Neural crest cell (in vitro differentiated cells): ENCODE measurements at regions not wholly inside any gene's neighbourhood (a gene's known extent, or its start where the extent isn't known, plus 50 kb on each side); places are given as distances from the start of the nearest gene placed in this dataset.

Source experiments
- DNase-seq: peaks from one replicate; pipeline ENCODE4 v3.0.0; 2021; ENCODE audit warnings: low read depth, mixed read lengths, low spot score
- H3K27ac Mint-ChIP-seq: one replicate; pipeline ENCODE4 v1.8.0; 2021; ENCODE audit warnings: mild to moderate bottlenecking, mixed read lengths; ENCODE audit not compliant: unreplicated experiment
- H3K27me3 Mint-ChIP-seq: 2 replicates; pipeline ENCODE4 v1.8.0; 2021; ENCODE audit warnings: low read depth, mild to moderate bottlenecking, mixed read lengths
- H3K36me3 Mint-ChIP-seq: 2 replicates; pipeline ENCODE4 v1.8.0; 2021; ENCODE audit warnings: low read depth, mild to moderate bottlenecking, mixed read lengths
- H3K4me1 Mint-ChIP-seq: 2 replicates; pipeline ENCODE4 v1.8.0; 2021; ENCODE audit warnings: mixed read lengths
- H3K4me3 Mint-ChIP-seq: one replicate; pipeline ENCODE4 v1.8.0; 2021; ENCODE audit warnings: mild to moderate bottlenecking, mixed read lengths
- H3K9me3 Mint-ChIP-seq: 2 replicates; pipeline ENCODE4 v1.8.0; 2021; ENCODE audit warnings: mixed read lengths
- TF ChIP-seq, protein P1 (sequence below): fragments of 200-600 bp; sonication (generic); conservative IDR thresholded peaks from 2 replicates; pipeline ENCODE4 v1.5.0; 2021; ENCODE audit warnings: antibody characterized with exemption, mild to moderate bottlenecking

DNA sequence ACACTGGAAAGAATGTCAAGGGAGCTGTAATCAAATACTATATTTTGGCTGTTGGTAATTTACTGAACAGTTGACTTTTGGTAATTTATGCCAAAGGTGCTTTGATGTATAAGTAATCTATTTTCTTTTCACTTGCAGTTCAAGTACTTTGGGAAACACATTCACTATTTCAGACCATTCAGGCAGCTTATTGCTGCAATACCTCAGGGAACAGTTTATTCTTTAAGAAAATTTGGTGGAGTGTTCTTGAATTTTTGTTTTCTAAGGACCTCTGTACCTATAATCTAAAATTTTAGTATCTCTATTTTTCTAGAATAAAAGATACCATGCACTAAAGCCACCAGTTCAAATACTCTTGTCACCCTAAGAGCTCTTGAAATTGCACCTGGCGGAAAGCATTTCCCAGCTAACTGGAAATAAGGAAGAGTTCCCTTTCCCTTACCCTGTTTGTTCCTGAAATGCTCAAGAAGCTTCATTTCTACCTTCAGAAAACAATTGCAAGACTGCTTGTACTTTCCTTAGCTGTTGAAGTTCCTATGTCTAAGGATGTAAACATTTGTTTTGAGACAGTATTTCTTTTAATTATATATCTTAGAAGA lies 633.5 kb upstream of the FAT1 start:
- no peaks in the 10 kb centered on the region for H3K4me1 Mint-ChIP-seq
- H3K4me3 Mint-ChIP-seq: no peak overlapping the region
- TF ChIP-seq, protein P1, sequence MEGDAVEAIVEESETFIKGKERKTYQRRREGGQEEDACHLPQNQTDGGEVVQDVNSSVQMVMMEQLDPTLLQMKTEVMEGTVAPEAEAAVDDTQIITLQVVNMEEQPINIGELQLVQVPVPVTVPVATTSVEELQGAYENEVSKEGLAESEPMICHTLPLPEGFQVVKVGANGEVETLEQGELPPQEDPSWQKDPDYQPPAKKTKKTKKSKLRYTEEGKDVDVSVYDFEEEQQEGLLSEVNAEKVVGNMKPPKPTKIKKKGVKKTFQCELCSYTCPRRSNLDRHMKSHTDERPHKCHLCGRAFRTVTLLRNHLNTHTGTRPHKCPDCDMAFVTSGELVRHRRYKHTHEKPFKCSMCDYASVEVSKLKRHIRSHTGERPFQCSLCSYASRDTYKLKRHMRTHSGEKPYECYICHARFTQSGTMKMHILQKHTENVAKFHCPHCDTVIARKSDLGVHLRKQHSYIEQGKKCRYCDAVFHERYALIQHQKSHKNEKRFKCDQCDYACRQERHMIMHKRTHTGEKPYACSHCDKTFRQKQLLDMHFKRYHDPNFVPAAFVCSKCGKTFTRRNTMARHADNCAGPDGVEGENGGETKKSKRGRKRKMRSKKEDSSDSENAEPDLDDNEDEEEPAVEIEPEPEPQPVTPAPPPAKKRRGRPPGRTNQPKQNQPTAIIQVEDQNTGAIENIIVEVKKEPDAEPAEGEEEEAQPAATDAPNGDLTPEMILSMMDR: no peak
- no peak for DNase-seq
- H3K36me3 Mint-ChIP-seq: no peaks in the 10 kb centered on the region
- no peak overlapping the region for H3K27ac Mint-ChIP-seq
- H3K27me3 Mint-ChIP-seq: peaks cover 4% of the 10 kb centered on the region
- no peaks in the 10 kb centered on the region for H3K9me3 Mint-ChIP-seq

DNA sequence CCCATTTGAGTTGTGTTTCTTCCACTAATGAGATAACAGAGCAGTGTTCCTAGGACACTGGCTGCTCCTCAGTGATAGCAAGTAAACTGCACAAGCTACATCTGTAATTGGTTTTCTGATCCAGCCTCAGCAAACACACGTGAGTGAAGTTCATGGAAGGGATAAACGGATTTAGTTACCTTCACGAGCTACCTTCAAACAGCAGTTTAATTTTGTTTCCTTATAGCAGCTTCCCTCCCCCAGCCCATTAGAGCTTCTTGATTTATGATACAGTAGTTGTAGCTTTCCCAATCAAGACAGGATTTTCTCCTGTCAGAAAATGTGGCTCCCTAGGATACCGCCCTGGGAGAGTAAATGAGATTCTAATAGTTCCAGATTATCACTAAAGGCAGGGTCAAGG lies 634.2 kb upstream of the FAT1 start:
- no peak overlapping the region for H3K4me3 Mint-ChIP-seq
- H3K4me1 Mint-ChIP-seq: no peaks in the 10 kb centered on the region
- TF ChIP-seq, protein P1: no peak
- H3K36me3 Mint-ChIP-seq: no peaks in the 10 kb centered on the region
- peaks cover 4% of the 10 kb centered on the region for H3K27me3 Mint-ChIP-seq
- no peaks in the 10 kb centered on the region for H3K9me3 Mint-ChIP-seq
- H3K27ac Mint-ChIP-seq: no peak overlapping the region
- DNase-seq: no peak

DNA sequence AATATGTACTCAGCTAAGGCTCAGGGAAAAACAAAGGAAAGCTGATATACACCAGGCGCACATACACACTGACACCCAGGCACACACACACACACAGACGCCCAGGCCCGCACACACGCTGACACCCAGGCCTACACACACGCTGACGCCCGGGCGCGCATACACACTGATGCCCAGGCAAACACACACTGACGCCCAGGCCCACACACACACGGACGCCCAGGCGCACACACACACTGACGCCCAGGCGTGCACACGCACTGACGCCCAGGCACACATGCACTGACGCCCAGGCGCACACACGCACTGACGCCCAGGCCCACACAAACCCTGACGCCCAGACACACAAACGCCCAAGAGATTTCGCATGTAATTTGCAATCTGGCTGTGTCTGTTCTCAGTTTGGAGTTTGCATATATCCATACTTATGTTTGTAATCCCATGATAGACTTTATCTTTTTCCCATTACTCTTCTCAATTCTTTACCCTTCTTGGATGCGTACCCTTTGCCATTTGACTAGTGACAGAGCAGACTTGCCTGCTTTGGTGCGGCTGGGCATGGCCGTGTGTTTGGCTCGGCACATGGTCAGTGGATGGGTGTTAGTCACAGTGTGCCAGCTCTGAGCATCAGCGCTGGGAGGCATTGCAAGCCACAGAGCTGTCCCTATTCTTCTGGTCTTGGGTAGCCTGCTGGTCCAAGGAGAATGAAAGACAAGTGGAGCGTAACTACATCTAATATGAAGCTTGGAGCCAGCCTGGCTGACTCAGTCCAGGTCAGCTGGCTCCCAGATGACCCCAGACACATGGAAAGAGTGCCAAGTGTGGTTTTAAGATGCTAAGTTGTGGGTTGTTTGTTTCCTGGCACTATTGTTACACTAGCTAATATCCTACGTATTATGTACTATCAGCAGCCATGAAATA lies 632.4 kb upstream of the ZFP42 start:
- DNase-seq: no peak
- no peaks in the 10 kb centered on the region for H3K4me1 Mint-ChIP-seq
- TF ChIP-seq, protein P1: no peak
- no peak overlapping the region for H3K4me3 Mint-ChIP-seq
- no peaks in the 10 kb centered on the region for H3K9me3 Mint-ChIP-seq
- H3K27me3 Mint-ChIP-seq: no peaks in the 10 kb centered on the region
- H3K36me3 Mint-ChIP-seq: no peaks in the 10 kb centered on the region
- H3K27ac Mint-ChIP-seq: no peak overlapping the region

DNA sequence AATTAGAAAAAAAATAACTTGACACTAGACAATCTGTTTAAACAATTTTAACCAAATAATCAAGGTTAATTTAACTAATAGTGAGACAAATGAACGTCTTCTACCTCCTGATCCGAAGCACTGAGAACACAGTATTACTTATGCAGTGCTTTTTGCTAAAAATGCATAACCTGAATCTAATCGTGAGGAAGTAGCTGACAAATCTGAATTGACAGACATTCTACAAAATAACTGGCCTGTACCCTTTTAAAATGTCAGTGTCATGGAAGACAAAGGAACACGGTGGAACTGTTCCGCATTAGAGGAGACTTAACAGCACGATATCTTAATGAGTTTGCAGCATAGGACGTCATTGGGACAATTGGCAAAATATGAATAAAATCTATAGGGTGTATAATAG lies 631.2 kb upstream of the ZFP42 start:
- TF ChIP-seq, protein P1: no peak
- Mint-ChIP-seq H3K4me1 (no peaks in the 10 kb centered on the region), H3K36me3 (no peaks in the 10 kb centered on the region), H3K9me3 (no peaks in the 10 kb centered on the region), H3K27me3 (no peaks in the 10 kb centered on the region), H3K4me3 (no peak overlapping the region), H3K27ac (no peak overlapping the region)
- no peak for DNase-seq

DNA sequence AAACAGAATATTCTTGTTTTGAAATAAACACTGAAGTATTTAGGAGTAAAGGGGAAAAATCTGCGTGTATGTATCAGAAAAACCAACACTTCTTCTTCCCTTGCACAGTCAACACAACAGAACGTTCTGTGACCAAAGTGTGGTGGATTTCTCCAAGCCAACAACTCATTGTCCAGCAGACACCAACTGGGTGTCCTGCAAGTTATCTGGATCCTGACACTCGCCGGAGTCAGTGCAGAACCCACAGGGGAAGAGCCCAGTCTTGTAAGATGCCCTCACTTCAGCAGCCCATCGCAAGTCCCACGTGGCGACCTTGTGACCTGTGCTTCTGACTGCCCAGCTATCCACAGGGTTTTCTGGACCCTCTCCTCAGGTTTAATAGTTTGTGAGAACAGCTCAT lies 630.7 kb upstream of the ZFP42 start:
- Mint-ChIP-seq H3K9me3 (no peaks in the 10 kb centered on the region), H3K4me1 (no peaks in the 10 kb centered on the region), H3K27ac (no peak overlapping the region), H3K4me3 (no peak overlapping the region), H3K27me3 (no peaks in the 10 kb centered on the region), H3K36me3 (no peaks in the 10 kb centered on the region)
- TF ChIP-seq, protein P1: no peak
- no peak for DNase-seq
